C4-2B (cell line): ENCODE measurements at regions not wholly inside any gene's neighbourhood (a gene's known extent, or its start where the extent isn't known, plus 50 kb on each side); places are given as distances from the start of the nearest gene placed in this dataset.

ENCODE experiments used
- ZFX ChIP-seq: fragments of 450-650 bp; IDR thresholded peaks from 2 replicates; pipeline ENCODE4 v1.6.1; 2017
- TF ChIP-seq, protein P1 (sequence below): fragments of 450-650 bp; conservative IDR thresholded peaks from 2 replicates; pipeline ENCODE4 v1.5.1; 2017; ENCODE audit warnings: mild to moderate bottlenecking

- TF ChIP-seq ZFX = no peak
- TF ChIP-seq, protein P1, sequence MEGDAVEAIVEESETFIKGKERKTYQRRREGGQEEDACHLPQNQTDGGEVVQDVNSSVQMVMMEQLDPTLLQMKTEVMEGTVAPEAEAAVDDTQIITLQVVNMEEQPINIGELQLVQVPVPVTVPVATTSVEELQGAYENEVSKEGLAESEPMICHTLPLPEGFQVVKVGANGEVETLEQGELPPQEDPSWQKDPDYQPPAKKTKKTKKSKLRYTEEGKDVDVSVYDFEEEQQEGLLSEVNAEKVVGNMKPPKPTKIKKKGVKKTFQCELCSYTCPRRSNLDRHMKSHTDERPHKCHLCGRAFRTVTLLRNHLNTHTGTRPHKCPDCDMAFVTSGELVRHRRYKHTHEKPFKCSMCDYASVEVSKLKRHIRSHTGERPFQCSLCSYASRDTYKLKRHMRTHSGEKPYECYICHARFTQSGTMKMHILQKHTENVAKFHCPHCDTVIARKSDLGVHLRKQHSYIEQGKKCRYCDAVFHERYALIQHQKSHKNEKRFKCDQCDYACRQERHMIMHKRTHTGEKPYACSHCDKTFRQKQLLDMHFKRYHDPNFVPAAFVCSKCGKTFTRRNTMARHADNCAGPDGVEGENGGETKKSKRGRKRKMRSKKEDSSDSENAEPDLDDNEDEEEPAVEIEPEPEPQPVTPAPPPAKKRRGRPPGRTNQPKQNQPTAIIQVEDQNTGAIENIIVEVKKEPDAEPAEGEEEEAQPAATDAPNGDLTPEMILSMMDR = no peak
Observed at GRCh38 chr1:177392336-177392735, 221.6 kb downstream of the BRINP2 start.
